SK-N-SH treated with all-trans-retinoic acid at 6 μM for 48 hours (cell line): ENCODE measurements at regions not wholly inside any gene's neighbourhood (a gene's known extent, or its start where the extent isn't known, plus 50 kb on each side); places are given as distances from the start of the nearest gene placed in this dataset.

Experiments used
- ARNTL ChIP-seq: fragments of 450-650 bp; formaldehyde crosslinking; IDR thresholded peaks from 2 replicates; pipeline ENCODE4 v1.5.0; 2020; ENCODE audit warnings: low read depth, mild to moderate bottlenecking, moderate library complexity, borderline replicate concordance
- ISL1 ChIP-seq: fragments of 250-450 bp; sonication (Bioruptor Pico); IDR thresholded peaks from 2 replicates; pipeline ENCODE4 v2.1.2; 2022; ENCODE audit warnings: mild to moderate bottlenecking, moderate library complexity
- RARB ChIP-seq: fragments of 250-450 bp; sonication (Bioruptor Pico); IDR thresholded peaks from 2 replicates; pipeline ENCODE4 v1.8.0; 2021; ENCODE audit warnings: mild to moderate bottlenecking, moderate library complexity
- ZFP3 ChIP-seq: fragments of 250-450 bp; sonication (Bioruptor Pico); IDR thresholded peaks from 2 replicates; pipeline ENCODE4 v1.5.0; 2020; ENCODE audit warnings: mild to moderate bottlenecking, moderate library complexity
- ZFP30 ChIP-seq: fragments of 450-650 bp; formaldehyde crosslinking; IDR thresholded peaks from 2 replicates; pipeline ENCODE4 v1.5.0; 2022; ENCODE audit warnings: mild to moderate bottlenecking, moderate library complexity
- ZNF8 ChIP-seq: fragments of 450-650 bp; formaldehyde crosslinking; IDR thresholded peaks from 2 replicates; pipeline ENCODE4 v1.5.0; 2020; ENCODE audit warnings: mild to moderate bottlenecking, moderate library complexity
- TF ChIP-seq, protein P1 (sequence below): fragments of 250-450 bp; sonication (Bioruptor Pico); IDR thresholded peaks from 2 replicates; pipeline ENCODE4 v1.5.1; 2020; ENCODE audit warnings: low read depth, mild to moderate bottlenecking, moderate library complexity
- TF ChIP-seq, protein P2 (sequence below): fragments of 250-450 bp; sonication (Bioruptor Pico); IDR thresholded peaks from 2 replicates; pipeline ENCODE4 v1.8.0; 2020; ENCODE audit warnings: mild to moderate bottlenecking, moderate library complexity, borderline replicate concordance
- TF ChIP-seq, protein P3 (sequence below): fragments of 250-450 bp; sonication (Bioruptor Pico); IDR thresholded peaks from 2 replicates; pipeline ENCODE4 v1.5.1; 2021; ENCODE audit warnings: mild to moderate bottlenecking, moderate library complexity

DNA sequence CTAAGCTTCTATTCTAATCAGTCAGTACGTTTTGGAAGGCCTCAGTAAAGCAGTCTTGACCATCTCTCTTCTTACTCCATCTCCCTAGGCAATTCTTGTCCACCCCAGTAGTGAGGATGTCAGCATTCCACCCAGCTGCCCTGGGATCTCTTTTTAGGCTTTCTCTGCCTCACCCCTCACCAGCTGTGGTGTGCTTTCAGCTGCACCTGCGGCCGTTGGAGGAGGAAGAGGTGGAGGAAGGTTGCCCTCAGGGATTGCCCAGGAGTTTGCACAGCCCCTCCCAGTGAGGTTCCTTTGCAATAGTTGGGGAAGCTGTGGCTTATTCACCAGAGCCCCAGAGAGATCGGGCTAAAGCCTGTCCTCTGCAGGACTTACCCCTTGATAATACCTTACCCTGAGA is 615.8 kb downstream of the BNC2 start:
- TF ChIP-seq, protein P1, sequence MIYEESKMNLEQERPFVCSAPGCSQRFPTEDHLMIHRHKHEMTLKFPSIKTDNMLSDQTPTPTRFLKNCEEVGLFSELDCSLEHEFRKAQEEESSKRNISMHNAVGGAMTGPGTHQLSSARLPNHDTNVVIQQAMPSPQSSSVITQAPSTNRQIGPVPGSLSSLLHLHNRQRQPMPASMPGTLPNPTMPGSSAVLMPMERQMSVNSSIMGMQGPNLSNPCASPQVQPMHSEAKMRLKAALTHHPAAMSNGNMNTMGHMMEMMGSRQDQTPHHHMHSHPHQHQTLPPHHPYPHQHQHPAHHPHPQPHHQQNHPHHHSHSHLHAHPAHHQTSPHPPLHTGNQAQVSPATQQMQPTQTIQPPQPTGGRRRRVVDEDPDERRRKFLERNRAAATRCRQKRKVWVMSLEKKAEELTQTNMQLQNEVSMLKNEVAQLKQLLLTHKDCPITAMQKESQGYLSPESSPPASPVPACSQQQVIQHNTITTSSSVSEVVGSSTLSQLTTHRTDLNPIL (CRISPR knock-in tag): no peak
- TF ChIP-seq RARB (no peak), ZFP3 (CRISPR knock-in tag) (no peak), ARNTL (no peak), ISL1 (CRISPR knock-in tag) (no peak), ZNF8 (CRISPR knock-in tag) (no peak), ZFP30 (CRISPR knock-in tag) (no peak)
- TF ChIP-seq, protein P2, sequence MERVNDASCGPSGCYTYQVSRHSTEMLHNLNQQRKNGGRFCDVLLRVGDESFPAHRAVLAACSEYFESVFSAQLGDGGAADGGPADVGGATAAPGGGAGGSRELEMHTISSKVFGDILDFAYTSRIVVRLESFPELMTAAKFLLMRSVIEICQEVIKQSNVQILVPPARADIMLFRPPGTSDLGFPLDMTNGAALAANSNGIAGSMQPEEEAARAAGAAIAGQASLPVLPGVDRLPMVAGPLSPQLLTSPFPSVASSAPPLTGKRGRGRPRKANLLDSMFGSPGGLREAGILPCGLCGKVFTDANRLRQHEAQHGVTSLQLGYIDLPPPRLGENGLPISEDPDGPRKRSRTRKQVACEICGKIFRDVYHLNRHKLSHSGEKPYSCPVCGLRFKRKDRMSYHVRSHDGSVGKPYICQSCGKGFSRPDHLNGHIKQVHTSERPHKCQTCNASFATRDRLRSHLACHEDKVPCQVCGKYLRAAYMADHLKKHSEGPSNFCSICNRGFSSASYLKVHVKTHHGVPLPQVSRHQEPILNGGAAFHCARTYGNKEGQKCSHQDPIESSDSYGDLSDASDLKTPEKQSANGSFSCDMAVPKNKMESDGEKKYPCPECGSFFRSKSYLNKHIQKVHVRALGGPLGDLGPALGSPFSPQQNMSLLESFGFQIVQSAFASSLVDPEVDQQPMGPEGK (CRISPR knock-in tag): no peak
- TF ChIP-seq, protein P3, sequence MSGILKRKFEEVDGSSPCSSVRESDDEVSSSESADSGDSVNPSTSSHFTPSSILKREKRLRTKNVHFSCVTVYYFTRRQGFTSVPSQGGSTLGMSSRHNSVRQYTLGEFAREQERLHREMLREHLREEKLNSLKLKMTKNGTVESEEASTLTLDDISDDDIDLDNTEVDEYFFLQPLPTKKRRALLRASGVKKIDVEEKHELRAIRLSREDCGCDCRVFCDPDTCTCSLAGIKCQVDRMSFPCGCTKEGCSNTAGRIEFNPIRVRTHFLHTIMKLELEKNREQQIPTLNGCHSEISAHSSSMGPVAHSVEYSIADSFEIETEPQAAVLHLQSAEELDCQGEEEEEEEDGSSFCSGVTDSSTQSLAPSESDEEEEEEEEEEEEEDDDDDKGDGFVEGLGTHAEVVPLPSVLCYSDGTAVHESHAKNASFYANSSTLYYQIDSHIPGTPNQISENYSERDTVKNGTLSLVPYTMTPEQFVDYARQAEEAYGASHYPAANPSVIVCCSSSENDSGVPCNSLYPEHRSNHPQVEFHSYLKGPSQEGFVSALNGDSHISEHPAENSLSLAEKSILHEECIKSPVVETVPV: no peak
